Fibroblast of mammary gland (primary cell): ENCODE measurements at regions not wholly inside any gene's neighbourhood (a gene's known extent, or its start where the extent isn't known, plus 50 kb on each side); places are given as distances from the start of the nearest gene placed in this dataset.

Experiments
- DNase-seq: peaks from one replicate; pipeline ENCODE4 v3.0.0-alpha.2; 2010; ENCODE audit warnings: low read depth
- H3K4me3 ChIP-seq: 2 replicates; pipeline ENCODE4 v1.5.1; 2011; ENCODE audit warnings: low read depth, mild to moderate bottlenecking, low read length, moderate library complexity; ENCODE audit not compliant: control insufficient read depth
- CTCF ChIP-seq: conservative IDR thresholded peaks from 2 replicates; pipeline ENCODE4 v1.5.1; 2011; ENCODE audit warnings: low read depth, low read length, inconsistent platforms; ENCODE audit not compliant: control insufficient read depth, insufficient read depth

GRCh38 chr17:54270499-54270898, 447.8 kb downstream of the KIF2B start:
- no peak for TF ChIP-seq CTCF
- peak; percentile 23 for DNase-seq
- no peak overlapping the region for H3K4me3 ChIP-seq

- H3K4me3 ChIP-seq: no peak overlapping the region
- no peak for DNase-seq
- no peak for TF ChIP-seq CTCF
These were observed 455.1 kb downstream of the KIF2B start for GRCh38 chr17:54277868-54278267.

- TF ChIP-seq CTCF: no peak
- no peak for DNase-seq
- H3K4me3 ChIP-seq: no peak overlapping the region
These were observed 458.0 kb downstream of the KIF2B start for GRCh38 chr17:54280741-54281140.

GRCh38 chr17:54282886-54283285, 460.2 kb downstream of the KIF2B start:
- DNase-seq: no peak
- H3K4me3 ChIP-seq: no peak overlapping the region
- TF ChIP-seq CTCF: no peak

- no peak overlapping the region for H3K4me3 ChIP-seq
- DNase-seq: peak; percentile 25
- no peak for TF ChIP-seq CTCF
These were observed 484.6 kb downstream of the KIF2B start for GRCh38 chr17:54307351-54307750.

GRCh38 chr17:54324813-54325212, 502.1 kb downstream of the KIF2B start:
- no peak overlapping the region for H3K4me3 ChIP-seq
- no peak for TF ChIP-seq CTCF
- no peak for DNase-seq

GRCh38 chr17:54339731-54340130, 517.0 kb downstream of the KIF2B start:
- no peak for TF ChIP-seq CTCF
- H3K4me3 ChIP-seq: no peak overlapping the region
- DNase-seq: no peak
